ENCODE measurements at regions not wholly inside any gene's neighbourhood (a gene's known extent, or its start where the extent isn't known, plus 50 kb on each side); places are given as distances from the start of the nearest gene placed in this dataset.

DNA sequence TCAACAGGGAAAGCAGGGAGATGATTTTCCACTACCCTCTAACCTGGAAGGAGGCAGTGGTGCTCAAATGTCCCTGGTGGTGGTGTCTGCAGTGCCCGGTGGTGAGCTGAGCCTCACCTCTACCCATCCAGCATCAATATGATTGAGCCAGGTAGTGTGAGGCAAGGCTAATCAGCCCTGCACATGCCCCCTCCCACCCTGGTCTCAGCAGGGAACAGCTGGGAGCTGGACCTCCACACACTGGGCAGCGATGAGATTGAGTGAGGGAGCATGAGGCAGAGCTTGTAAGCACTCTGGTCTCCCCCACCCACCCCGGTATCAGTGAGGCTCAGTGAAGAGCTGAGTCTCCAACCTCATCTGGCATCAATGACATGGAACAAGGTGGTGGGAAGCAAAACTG is 634.3 kb downstream of the PTPRU start:
- TF ChIP-seq CTCF (IDR thresholded peaks at IDR 0.05) (no peak), POLR2A (IDR thresholded peaks at IDR 0.05) (no peak)
